DMS 273 treated with DMSO at 0.1 percent for 48 hours (cell line): ENCODE measurements at regions not wholly inside any gene's neighbourhood (a gene's known extent, or its start where the extent isn't known, plus 50 kb on each side); places are given as distances from the start of the nearest gene placed in this dataset.

Source experiments
- DNase-seq: peaks from one replicate; lab custom pipeline; 2025; lab: John Stamatoyannopoulos, UW

GRCh38 chr20:40160097-40160550 lies 528.9 kb downstream of the MAFB start:
- DNase-seq, result no peak

GRCh38 chr20:40159276-40159675 lies 529.8 kb downstream of the MAFB start:
- DNase-seq, result no peak

GRCh38 chr20:40156600-40157317 lies 532.3 kb downstream of the MAFB start:
- DNase-seq, result no peak

- no peak for DNase-seq
Measured at GRCh38 chr20:40154514-40154913, 534.5 kb downstream of the MAFB start.

GRCh38 chr20:40148886-40149285 lies 540.1 kb downstream of the MAFB start:
- no peak for DNase-seq

- DNase-seq, result no peak
Measured at GRCh38 chr20:40146071-40146470, 543.0 kb downstream of the MAFB start.

GRCh38 chr20:40144581-40144980 lies 544.5 kb downstream of the MAFB start:
- DNase-seq, result no peak

GRCh38 chr20:40134176-40134575 lies 554.9 kb downstream of the MAFB start:
- no peak for DNase-seq

- DNase-seq, result no peak
Measured at GRCh38 chr20:40120827-40121226, 568.2 kb downstream of the MAFB start.

GRCh38 chr20:40111282-40111681 lies 577.8 kb downstream of the MAFB start:
- DNase-seq, result no peak

GRCh38 chr20:40110311-40110831 lies 578.7 kb downstream of the MAFB start:
- no peak for DNase-seq

GRCh38 chr20:40109136-40109535 lies 579.9 kb downstream of the MAFB start:
- no peak for DNase-seq

- no peak for DNase-seq
Measured at GRCh38 chr20:40108321-40108720, 580.7 kb downstream of the MAFB start.

- DNase-seq, result no peak
Measured at GRCh38 chr20:40104959-40105358, 584.1 kb downstream of the MAFB start.

- no peak for DNase-seq
Measured at GRCh38 chr20:40103420-40103819, 585.6 kb downstream of the MAFB start.

GRCh38 chr20:40101560-40101959 lies 587.5 kb downstream of the MAFB start:
- DNase-seq, result no peak

GRCh38 chr20:40100261-40100660 lies 588.8 kb downstream of the MAFB start:
- no peak for DNase-seq

GRCh38 chr20:40090236-40090635 lies 598.8 kb downstream of the MAFB start:
- DNase-seq, result no peak

GRCh38 chr20:40087496-40087895 lies 601.5 kb downstream of the MAFB start:
- DNase-seq, result no peak

GRCh38 chr20:40085513-40085912 lies 603.5 kb downstream of the MAFB start:
- no peak for DNase-seq

GRCh38 chr20:40082436-40082835 lies 606.6 kb downstream of the MAFB start:
- no peak for DNase-seq

- DNase-seq, result no peak
Measured at GRCh38 chr20:40081653-40082052, 607.4 kb downstream of the MAFB start.

- no peak for DNase-seq
Measured at GRCh38 chr20:40080041-40080652, 608.9 kb downstream of the MAFB start.
